ENCODE measurements at regions not wholly inside any gene's neighbourhood (a gene's known extent, or its start where the extent isn't known, plus 50 kb on each side); places are given as distances from the start of the nearest gene placed in this dataset.

DNA sequence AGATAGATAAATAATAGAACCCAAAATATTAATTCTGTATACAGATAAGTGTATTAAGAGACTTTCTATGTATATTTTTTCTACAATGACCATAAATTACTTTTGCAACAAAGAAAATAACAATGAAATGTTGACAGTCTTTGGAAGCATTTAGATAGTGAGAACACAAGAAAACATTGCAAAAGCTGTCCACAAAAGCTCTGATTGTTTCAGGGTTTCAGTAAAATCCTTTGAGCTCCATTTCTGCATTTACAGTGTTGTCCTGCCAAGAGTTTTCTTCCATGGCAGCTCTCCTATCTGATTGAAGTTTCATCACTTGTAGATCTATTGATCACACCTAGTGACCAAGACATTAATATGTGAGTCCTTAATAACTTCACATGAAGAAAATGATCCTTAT lies 321.8 kb downstream of the GPR37 start:
- no peak for TF ChIP-seq EZH2 (IDR thresholded peaks at IDR 0.05; ENCODE audit: borderline replicate concordance, low read length)
- TF ChIP-seq, protein P1, sequence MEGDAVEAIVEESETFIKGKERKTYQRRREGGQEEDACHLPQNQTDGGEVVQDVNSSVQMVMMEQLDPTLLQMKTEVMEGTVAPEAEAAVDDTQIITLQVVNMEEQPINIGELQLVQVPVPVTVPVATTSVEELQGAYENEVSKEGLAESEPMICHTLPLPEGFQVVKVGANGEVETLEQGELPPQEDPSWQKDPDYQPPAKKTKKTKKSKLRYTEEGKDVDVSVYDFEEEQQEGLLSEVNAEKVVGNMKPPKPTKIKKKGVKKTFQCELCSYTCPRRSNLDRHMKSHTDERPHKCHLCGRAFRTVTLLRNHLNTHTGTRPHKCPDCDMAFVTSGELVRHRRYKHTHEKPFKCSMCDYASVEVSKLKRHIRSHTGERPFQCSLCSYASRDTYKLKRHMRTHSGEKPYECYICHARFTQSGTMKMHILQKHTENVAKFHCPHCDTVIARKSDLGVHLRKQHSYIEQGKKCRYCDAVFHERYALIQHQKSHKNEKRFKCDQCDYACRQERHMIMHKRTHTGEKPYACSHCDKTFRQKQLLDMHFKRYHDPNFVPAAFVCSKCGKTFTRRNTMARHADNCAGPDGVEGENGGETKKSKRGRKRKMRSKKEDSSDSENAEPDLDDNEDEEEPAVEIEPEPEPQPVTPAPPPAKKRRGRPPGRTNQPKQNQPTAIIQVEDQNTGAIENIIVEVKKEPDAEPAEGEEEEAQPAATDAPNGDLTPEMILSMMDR (IDR thresholded peaks at IDR 0.05; ENCODE audit: low read length) = no peak

All from OCI-LY1 (cell line).